CD4-positive, alpha-beta T cell treated with Interferon alpha-2 for 1 hour (primary cell): ENCODE measurements at regions not wholly inside any gene's neighbourhood (a gene's known extent, or its start where the extent isn't known, plus 50 kb on each side); places are given as distances from the start of the nearest gene placed in this dataset.
"Not testable (repeated sequence)": the region's sequence is repeated elsewhere in the genome, so short reads cannot be mapped to it uniquely, and the experiment has no call there.

Experiments used
- DNase-seq, 2 donors: peaks; one replicate each; pipeline ENCODE4 v3.0.0-alpha.2; 2020 to 2022

GRCh38 chr5:162487528-162488525 lies 420.3 kb downstream of the GABRG2 start:
- no peak for DNase-seq

- no peak for DNase-seq
Measured at GRCh38 chr5:162496100-162496808, 428.7 kb downstream of the GABRG2 start.

GRCh38 chr5:162497455-162497854 lies 429.9 kb downstream of the GABRG2 start:
- no peak for DNase-seq

GRCh38 chr5:162502780-162503179 lies 435.2 kb downstream of the GABRG2 start:
- no peak for DNase-seq

- DNase-seq = no peak
Measured at GRCh38 chr5:162503796-162504195, 436.2 kb downstream of the GABRG2 start.

- no peak for DNase-seq
Measured at GRCh38 chr5:162512935-162513565, 445.5 kb downstream of the GABRG2 start.

GRCh38 chr5:162514116-162514515 lies 446.5 kb downstream of the GABRG2 start:
- no peak for DNase-seq

GRCh38 chr5:162520878-162521277 lies 453.3 kb downstream of the GABRG2 start:
- DNase-seq = no peak

- DNase-seq = no peak
Measured at GRCh38 chr5:162529209-162529608, 461.6 kb downstream of the GABRG2 start.

- no peak for DNase-seq
Measured at GRCh38 chr5:162529886-162530285, 462.3 kb downstream of the GABRG2 start.

GRCh38 chr5:162543437-162543836 lies 475.9 kb downstream of the GABRG2 start:
- DNase-seq = no peak

GRCh38 chr5:162544905-162545304 lies 477.3 kb downstream of the GABRG2 start:
- no peak for DNase-seq

GRCh38 chr5:162550236-162550635 lies 482.7 kb downstream of the GABRG2 start:
- no peak for DNase-seq

GRCh38 chr5:162558120-162558519 lies 490.5 kb downstream of the GABRG2 start:
- DNase-seq = no peak

GRCh38 chr5:162567644-162568043 lies 500.1 kb downstream of the GABRG2 start:
- DNase-seq = no peak

GRCh38 chr5:162573758-162574157 lies 506.2 kb downstream of the GABRG2 start:
- DNase-seq = no peak

- no peak for DNase-seq
Measured at GRCh38 chr5:162591724-162592123, 524.2 kb downstream of the GABRG2 start.

GRCh38 chr5:162593881-162594280 lies 526.3 kb downstream of the GABRG2 start:
- DNase-seq = no peak

GRCh38 chr5:162603443-162604070 lies 536.0 kb downstream of the GABRG2 start:
- no peak for DNase-seq

- DNase-seq = no peak
Measured at GRCh38 chr5:162607879-162608278, 540.3 kb downstream of the GABRG2 start.

GRCh38 chr5:162621726-162622263 lies 554.2 kb downstream of the GABRG2 start:
- not testable (repeated sequence) for DNase-seq

- no peak for DNase-seq
Measured at GRCh38 chr5:162624110-162624509, 556.5 kb downstream of the GABRG2 start.

GRCh38 chr5:162637481-162637880 lies 569.9 kb downstream of the GABRG2 start:
- no peak for DNase-seq
